SU-DHL-6 (cell line): ENCODE measurements at regions not wholly inside any gene's neighbourhood (a gene's known extent, or its start where the extent isn't known, plus 50 kb on each side); places are given as distances from the start of the nearest gene placed in this dataset.

Source experiments
- EZH2phosphoT487 ChIP-seq: fragments of 200-600 bp; sonication (generic), shearing (Covaris generic); conservative IDR thresholded peaks from 2 replicates; pipeline ENCODE4 v1.6.1; 2018; ENCODE audit warnings: mild to moderate bottlenecking, antibody characterized with exemption, low read length, moderate library complexity, mixed read lengths
- TF ChIP-seq, protein P1 (sequence below): fragments of 200-600 bp; sonication (generic); IDR thresholded peaks from one replicate; pipeline ENCODE4 v1.5.1; 2017; ENCODE audit warnings: antibody characterized with exemption, mild to moderate bottlenecking, low read length, moderate library complexity; ENCODE audit not compliant: insufficient read depth, poor library complexity, severe bottlenecking

GRCh38 chr4:138759554-138759902 is 256.1 kb upstream of the NOCT start:
- TF ChIP-seq EZH2phosphoT487 = no peak
- TF ChIP-seq, protein P1, sequence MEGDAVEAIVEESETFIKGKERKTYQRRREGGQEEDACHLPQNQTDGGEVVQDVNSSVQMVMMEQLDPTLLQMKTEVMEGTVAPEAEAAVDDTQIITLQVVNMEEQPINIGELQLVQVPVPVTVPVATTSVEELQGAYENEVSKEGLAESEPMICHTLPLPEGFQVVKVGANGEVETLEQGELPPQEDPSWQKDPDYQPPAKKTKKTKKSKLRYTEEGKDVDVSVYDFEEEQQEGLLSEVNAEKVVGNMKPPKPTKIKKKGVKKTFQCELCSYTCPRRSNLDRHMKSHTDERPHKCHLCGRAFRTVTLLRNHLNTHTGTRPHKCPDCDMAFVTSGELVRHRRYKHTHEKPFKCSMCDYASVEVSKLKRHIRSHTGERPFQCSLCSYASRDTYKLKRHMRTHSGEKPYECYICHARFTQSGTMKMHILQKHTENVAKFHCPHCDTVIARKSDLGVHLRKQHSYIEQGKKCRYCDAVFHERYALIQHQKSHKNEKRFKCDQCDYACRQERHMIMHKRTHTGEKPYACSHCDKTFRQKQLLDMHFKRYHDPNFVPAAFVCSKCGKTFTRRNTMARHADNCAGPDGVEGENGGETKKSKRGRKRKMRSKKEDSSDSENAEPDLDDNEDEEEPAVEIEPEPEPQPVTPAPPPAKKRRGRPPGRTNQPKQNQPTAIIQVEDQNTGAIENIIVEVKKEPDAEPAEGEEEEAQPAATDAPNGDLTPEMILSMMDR = no peak
